Hematopoietic multipotent progenitor cell treated with erythropoietin and hydrocortisone succinate and interleukin-3 and kit ligand, for 8 days (in vitro differentiated cells): ENCODE measurements at regions not wholly inside any gene's neighbourhood (a gene's known extent, or its start where the extent isn't known, plus 50 kb on each side); places are given as distances from the start of the nearest gene placed in this dataset.

ENCODE experiments used
- DNase-seq: peaks from one replicate; pipeline ENCODE4 v3.0.0-alpha.2; 2015

DNA sequence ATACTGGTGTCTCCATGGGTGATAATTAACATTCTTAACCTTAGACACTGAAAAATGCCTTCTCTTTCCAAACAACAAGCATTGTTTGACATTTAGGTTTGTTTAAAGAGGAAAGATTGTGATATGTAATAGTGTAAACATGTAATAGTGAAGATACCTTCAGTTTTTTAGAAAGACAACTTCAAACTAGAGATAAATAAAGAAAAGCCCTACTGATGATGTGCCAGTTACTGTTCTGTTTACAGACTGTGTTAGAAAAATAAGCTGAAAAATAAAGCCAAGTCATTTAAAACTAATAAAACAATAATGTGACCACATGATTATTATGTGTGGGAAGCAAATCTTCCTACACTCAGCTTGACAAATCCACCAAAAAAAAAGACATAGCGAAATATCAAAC is 2035.3 kb upstream of the TENM3 start:
- no peak for DNase-seq

DNA sequence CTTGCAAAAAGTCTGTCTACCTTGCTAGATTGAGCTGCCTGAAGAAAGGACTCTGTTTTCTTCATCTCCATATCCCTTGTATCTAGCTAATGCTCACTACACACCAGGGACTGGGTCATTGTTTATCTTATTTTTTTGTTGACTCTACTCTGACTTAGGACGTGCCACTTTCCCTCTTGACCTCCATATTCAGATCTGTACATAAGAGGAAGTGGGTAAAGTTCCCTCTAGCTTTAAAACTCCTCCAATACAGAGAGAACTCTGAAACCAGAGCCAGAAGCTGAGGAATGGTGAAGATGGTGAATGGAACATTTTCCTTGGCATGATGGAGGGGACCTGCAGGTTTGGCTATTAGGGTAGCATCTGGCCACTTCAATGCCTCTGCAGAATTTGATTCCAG is 2026.1 kb upstream of the TENM3 start:
- DNase-seq, result no peak

GRCh38 chr4:180219080-180219479 is 2024.1 kb upstream of the TENM3 start:
- no peak for DNase-seq

GRCh38 chr4:180225977-180226376 is 2017.2 kb upstream of the TENM3 start:
- no peak for DNase-seq

DNA sequence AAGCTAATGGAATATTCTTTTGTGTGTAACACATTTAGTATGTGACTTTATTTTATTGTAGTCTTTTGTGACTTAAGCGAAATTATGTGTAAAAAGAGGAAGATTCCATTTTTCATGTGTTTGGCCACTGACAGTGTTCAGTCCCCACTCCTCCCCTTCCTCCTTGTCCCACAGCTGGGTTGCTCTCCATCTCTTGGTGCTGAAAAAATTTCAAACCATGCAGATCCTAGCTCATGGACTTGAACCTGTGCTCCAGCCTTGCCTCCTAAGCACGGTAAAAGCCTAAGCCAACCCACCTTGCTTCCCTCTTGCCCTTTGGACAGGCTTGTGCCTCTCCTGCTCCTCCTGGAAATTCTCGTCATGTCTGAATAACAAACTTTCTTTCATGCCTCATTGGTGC is 2008.5 kb upstream of the TENM3 start:
- DNase-seq, result no peak

GRCh38 chr4:180240670-180241069 is 2002.5 kb upstream of the TENM3 start:
- DNase-seq, result no peak

DNA sequence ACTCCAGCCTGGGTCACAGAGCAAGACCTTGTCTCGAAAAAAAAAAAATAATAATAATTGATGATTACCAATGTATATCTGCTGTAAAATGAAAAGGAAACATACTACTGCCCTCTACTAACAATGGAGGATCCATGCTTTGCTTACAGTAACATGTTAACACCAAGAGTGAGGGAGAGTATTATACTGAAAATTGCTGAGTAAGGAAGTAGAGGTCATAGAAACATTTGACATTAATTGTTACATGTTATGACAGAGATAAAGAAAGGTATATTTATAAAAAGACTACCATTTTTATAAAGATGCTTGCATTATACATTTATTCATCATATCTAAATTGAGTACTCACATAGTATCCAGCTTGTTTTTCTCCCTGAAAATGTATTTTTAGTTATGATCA is 1989.8 kb upstream of the TENM3 start:
- no peak for DNase-seq

DNA sequence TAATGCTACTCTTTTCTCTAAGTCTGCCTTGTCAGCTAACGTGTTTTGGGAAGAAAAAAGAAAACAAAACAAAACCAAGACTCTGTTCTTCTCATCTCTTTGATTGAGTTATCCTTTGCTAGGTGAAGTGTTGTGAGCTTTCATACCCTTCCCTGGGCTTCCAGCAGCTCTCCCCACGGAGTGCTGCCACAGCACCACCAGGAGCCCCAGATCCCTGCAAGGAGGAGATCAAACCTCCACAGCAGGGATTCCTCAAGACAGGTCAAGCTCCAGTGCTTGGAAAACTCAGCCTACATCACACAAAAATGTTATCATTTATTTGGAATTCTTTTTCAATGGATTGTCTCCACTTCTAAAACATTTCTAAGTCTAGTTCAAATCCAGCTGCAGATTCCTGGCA is 1981.9 kb upstream of the TENM3 start:
- DNase-seq, result no peak

GRCh38 chr4:180280076-180280475 is 1963.1 kb upstream of the TENM3 start:
- DNase-seq, result no peak

DNA sequence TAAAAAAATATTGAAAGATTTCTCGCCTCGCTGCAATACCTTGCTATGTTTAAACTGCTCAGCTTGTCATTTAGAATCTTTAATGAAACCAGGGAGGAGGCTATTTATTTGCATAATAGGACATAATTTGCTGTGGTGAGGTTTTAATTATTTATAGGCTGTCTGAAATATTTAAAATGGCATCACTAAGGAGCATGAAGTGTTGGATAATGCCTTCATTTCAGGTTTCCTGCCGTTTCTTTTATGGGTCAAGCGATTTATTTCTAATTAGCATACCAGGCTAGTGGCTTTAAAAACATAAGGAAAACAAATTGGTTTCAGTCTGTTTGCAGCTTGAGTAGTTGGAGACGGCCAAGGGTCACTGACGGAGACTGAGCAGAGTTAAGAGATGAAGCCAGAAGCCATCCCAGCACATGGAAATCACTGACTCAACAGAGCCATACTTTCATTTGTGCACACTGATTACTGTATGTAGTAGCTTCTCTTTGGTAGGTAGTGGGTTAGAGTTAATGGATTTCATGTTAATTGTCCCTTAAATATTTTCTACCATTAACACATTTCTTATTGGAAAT is 1962.4 kb upstream of the TENM3 start:
- DNase-seq, result no peak

DNA sequence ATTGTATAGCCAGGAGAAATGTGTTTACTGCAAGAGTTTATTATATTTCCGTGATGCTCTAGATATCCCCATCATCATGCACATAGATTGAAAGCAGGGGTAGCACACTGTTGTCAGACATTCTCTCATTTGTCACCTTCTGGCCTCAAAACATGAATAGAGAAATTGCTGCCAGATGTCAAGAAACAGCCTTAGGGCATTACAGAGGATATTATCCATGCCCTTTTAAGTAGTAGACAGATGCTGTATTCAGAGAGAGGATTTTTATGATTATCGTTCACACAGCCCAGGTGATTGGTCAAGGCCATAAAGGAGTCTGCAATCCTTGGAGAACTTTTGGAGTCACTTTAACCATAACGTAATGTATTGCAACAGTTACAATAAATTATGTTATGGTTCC is 1961.5 kb upstream of the TENM3 start:
- DNase-seq, result no peak

GRCh38 chr4:180284267-180284666 is 1958.9 kb upstream of the TENM3 start:
- DNase-seq, result no peak

GRCh38 chr4:180285796-180286195 is 1957.4 kb upstream of the TENM3 start:
- DNase-seq, result no peak

DNA sequence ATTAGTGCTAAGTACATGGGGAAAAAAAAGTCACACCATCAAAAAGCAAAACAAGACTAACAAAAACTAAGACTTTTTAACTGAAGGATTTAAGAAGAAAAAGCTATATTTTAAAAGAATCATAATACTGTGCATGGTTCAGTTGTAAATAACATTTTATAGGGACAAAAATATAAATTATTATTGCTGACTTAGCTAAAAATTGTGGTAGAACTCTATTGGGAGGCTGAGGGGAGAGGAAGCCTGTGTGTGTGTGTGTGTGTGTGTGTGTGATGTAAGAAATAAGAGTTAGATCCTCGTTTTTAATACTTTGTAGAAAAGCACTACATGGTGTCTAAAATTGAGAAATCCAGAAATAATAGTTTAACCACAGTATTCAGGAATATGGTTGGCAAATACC is 1950.9 kb upstream of the TENM3 start:
- no peak for DNase-seq

GRCh38 chr4:180296036-180296599 is 1947.1 kb upstream of the TENM3 start:
- DNase-seq, result no peak

DNA sequence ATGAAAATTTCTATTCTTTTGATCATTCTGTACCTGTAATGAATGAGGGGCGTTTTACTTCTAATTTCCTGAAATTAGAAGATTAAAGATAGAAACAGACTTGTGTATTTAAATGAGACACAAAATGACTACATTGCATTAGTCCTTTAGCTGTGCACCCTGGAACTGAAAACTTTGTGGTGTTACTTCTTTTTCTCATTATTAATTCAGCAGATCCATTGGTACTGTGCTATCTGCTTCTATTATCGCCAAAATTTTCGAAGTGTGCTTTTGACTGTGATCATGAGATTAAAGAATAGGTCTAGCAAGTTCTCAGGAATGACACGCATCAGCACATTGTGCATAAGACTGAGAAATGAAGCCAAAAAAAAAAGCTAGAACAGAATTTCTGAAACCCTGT is 1938.9 kb upstream of the TENM3 start:
- DNase-seq, result no peak

DNA sequence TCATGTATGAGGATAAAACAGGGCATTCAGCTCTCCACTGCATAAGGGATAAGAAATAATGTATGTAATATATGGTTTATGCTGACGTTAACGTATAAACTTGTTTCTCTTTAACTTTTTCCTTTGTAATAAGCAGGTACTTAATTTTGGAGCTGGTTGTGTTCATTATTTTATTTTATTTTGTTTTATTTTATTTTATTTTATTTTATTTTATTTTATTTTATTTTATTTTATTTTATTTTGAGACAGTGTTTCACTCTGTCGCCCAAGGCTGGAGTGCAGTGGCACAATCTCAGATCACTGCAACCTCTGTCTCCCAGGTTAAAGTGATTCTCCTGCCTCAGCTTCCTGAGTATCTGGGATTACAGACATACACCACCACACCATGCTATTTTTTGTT is 1932.6 kb upstream of the TENM3 start:
- DNase-seq, result no peak

GRCh38 chr4:180314972-180315371 is 1928.2 kb upstream of the TENM3 start:
- no peak for DNase-seq

DNA sequence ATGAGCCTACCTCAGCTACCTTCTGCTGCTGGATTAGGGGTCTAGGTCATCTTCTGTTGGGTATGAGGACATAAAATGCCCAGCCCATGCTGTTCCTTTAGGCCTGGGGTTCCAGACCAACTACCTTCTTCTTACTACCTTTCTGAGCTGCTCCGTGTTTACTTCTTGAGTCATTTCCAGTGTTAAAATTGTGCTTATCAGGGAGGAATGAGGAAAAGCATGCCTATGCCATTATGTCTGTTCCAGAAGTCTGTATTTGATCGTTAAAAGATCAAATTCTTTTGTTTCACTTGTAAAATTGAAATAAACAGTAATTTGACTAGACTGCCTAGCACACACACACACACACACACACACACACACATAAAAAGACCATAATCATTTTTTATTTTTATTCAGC is 1912.7 kb upstream of the TENM3 start:
- no peak for DNase-seq

- no peak for DNase-seq
Measured at GRCh38 chr4:180333162-180333561, 1910.0 kb upstream of the TENM3 start.

- DNase-seq, result no peak
Measured at GRCh38 chr4:180335566-180335965, 1907.6 kb upstream of the TENM3 start.

DNA sequence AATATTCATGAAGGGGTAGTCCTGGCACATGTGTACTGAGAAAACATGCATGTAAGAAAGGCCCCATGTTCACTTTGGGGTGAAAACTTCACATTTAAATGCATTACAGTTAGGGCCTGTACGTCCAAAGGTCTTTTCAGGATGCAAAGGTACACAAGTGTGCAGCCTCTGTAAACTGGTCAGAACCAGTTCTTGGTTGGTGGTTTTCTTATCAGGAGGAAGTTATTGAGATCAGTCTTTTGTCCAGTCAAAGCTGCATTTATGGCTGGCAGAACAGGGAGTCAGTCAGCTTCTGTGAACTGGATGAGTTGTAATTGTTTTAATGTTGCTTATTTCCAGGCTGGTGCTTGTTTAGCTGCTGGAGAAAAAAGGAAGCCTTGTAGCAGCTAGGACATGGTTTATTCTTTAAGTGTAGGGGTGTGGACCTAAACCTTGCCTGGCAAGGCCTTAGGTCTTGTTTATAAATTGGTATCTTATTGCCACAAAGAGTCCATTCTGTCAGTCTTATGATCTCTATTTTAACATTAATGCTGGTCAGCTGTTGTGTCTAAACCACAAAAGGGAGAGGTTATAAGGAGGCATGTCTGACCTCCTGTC is 1906.6 kb upstream of the TENM3 start:
- no peak for DNase-seq

DNA sequence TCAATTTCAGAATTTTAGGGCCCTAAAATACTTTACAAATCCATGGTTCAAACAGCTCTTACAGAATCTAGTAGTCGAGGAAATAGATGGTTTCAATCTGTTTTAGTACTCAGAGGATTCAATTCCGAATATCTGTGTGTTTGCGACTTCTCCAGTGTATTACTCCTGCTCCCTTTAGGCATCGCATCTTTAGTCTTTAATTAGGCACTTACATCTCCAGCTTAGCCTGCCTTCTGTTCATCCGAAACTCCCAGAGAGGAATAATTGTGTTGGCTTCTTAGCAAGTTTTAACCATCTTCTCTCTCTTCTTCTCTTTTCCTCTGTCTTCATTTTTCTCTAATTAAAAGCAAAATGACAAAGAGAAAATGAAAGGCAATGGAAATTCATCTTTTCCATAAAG is 1901.3 kb upstream of the TENM3 start:
- no peak for DNase-seq

DNA sequence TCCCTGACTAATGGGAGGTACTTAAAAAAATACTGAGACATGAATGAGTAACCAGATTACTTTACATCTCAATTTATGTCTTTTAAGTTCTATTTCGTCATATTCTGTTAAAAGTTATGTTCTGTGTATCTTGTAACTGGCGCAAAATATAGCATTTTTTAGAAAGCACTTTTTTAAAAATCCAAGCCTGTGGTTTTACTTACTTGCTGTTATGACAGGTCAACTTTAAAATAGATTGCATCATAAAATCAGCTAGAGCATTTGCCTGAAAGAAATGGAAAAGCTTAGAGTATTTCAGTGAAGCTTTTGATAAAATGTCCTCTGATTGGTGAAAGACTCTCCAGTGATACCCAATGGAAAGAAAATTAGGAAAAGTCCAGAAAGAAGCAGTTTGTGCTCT is 1892.3 kb upstream of the TENM3 start:
- DNase-seq, result no peak

DNA sequence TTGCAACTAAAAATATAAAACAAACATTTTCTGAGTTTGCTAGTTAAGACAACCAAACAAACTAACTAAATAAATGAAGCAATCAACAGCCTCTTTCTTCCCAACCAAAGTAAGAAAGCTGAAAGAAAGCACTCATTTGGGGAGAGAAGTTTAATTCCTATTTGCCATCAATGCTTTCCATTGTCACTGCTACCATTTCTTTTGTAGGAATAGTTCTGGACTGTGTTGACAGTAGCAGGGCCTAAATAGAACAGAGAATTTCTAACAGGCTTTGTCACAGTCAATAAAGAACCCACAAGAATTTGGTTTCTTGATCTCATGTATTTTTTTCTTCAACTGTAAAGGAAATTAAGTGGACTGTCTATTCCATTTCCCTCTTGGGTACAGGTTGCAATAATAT is 1886.4 kb upstream of the TENM3 start:
- no peak for DNase-seq
